ENCODE measurements at regions not wholly inside any gene's neighbourhood (a gene's known extent, or its start where the extent isn't known, plus 50 kb on each side); places are given as distances from the start of the nearest gene placed in this dataset.

GRCh38 chr22:48263791-48264351 is 1501.4 kb downstream of the TBC1D22A start:
- no peak for DNase-seq (ENCODE audit: low read depth in 3 of 3)

- no peak for DNase-seq (ENCODE audit: low read depth in 3 of 3)
Observed at GRCh38 chr22:48263431-48263765, 1500.9 kb downstream of the TBC1D22A start.

- no peak for DNase-seq (ENCODE audit: low read depth in 3 of 3)
Observed at GRCh38 chr22:48262596-48263430, 1500.4 kb downstream of the TBC1D22A start.

- no peak for DNase-seq (ENCODE audit: low read depth in 3 of 3)
Observed at GRCh38 chr22:48261706-48262105, 1499.3 kb downstream of the TBC1D22A start.

- DNase-seq (ENCODE audit: low read depth in 3 of 3): no peak
Observed at GRCh38 chr22:48261048-48261621, 1498.7 kb downstream of the TBC1D22A start.

- no peak for DNase-seq (ENCODE audit: low read depth in 3 of 3)
Observed at GRCh38 chr22:48259991-48260670, 1497.7 kb downstream of the TBC1D22A start.

GRCh38 chr22:48258811-48259210 is 1496.4 kb downstream of the TBC1D22A start:
- no peak for DNase-seq (ENCODE audit: low read depth in 3 of 3)

GRCh38 chr22:48258064-48258701 is 1495.7 kb downstream of the TBC1D22A start:
- no peak for DNase-seq (ENCODE audit: low read depth in 3 of 3)

- DNase-seq (ENCODE audit: low read depth in 3 of 3): no peak
Observed at GRCh38 chr22:48257685-48258055, 1495.2 kb downstream of the TBC1D22A start.

GRCh38 chr22:48256776-48257684 is 1494.6 kb downstream of the TBC1D22A start:
- no peak for DNase-seq (ENCODE audit: low read depth in 3 of 3)

- no peak for DNase-seq (ENCODE audit: low read depth in 3 of 3)
Observed at GRCh38 chr22:48256041-48256739, 1493.7 kb downstream of the TBC1D22A start.

- no peak for DNase-seq (ENCODE audit: low read depth in 3 of 3)
Observed at GRCh38 chr22:48254311-48254873, 1491.9 kb downstream of the TBC1D22A start.

GRCh38 chr22:48253573-48253972 is 1491.1 kb downstream of the TBC1D22A start:
- DNase-seq (ENCODE audit: low read depth in 3 of 3): no peak

GRCh38 chr22:48253136-48253535 is 1490.7 kb downstream of the TBC1D22A start:
- DNase-seq (ENCODE audit: low read depth in 3 of 3): no peak

- no peak for DNase-seq (ENCODE audit: low read depth in 3 of 3)
Observed at GRCh38 chr22:48251629-48252028, 1489.2 kb downstream of the TBC1D22A start.

GRCh38 chr22:48250937-48251530 is 1488.6 kb downstream of the TBC1D22A start:
- no peak for DNase-seq (ENCODE audit: low read depth in 3 of 3)

GRCh38 chr22:48250286-48250895 is 1487.9 kb downstream of the TBC1D22A start:
- DNase-seq (ENCODE audit: low read depth in 3 of 3): no peak

- DNase-seq (ENCODE audit: low read depth in 3 of 3): no peak
Observed at GRCh38 chr22:48249713-48250268, 1487.3 kb downstream of the TBC1D22A start.

- DNase-seq (ENCODE audit: low read depth in 3 of 3): no peak
Observed at GRCh38 chr22:48248901-48249455, 1486.5 kb downstream of the TBC1D22A start.

All from stimulated activated CD4-positive, alpha-beta T cell treated with anti-CD3 and anti-CD28 coated beads, TNF-alpha, amount 100 ng/mL, for 48 hours (primary cell).